GM12878 (cell line): ENCODE measurements at regions not wholly inside any gene's neighbourhood (a gene's known extent, or its start where the extent isn't known, plus 50 kb on each side); places are given as distances from the start of the nearest gene placed in this dataset.
A peak's percentile ranks its signal among the peaks of the same experiment; 100 is the strongest.

ENCODE experiments used
- BMI1 ChIP-seq: fragments of 450-650 bp; IDR thresholded peaks from 2 replicates; pipeline ENCODE4 v1.6.1; 2016; ENCODE audit warnings: mild to moderate bottlenecking, moderate library complexity, borderline replicate concordance
- CHD2 ChIP-seq: IDR thresholded peaks from 2 replicates; pipeline ENCODE4 v1.6.1; 2011; ENCODE audit warnings: low read depth, low read length, improper control_type of control experiment, borderline replicate concordance
- CHD4 ChIP-seq: fragments of 200-600 bp; sonication (generic); IDR thresholded peaks from 2 replicates; pipeline ENCODE4 v1.6.1; 2016; ENCODE audit warnings: mild to moderate bottlenecking
- DPF2 ChIP-seq: fragments of 450-650 bp; IDR thresholded peaks from 2 replicates; pipeline ENCODE4 v1.6.1; 2017; ENCODE audit warnings: mild to moderate bottlenecking
- EED ChIP-seq: sonication (generic); IDR thresholded peaks from 2 replicates; pipeline ENCODE4 v1.6.1; 2016; ENCODE audit warnings: antibody characterized with exemption, low read depth
- HDAC2 ChIP-seq: fragments of 200-600 bp; sonication (generic); IDR thresholded peaks from 2 replicates; pipeline ENCODE4 v1.6.1; 2017
- IKZF1 ChIP-seq: fragments of 450-650 bp; conservative IDR thresholded peaks from 2 replicates; pipeline ENCODE4 v1.6.1; 2017; ENCODE audit warnings: antibody characterized with exemption, mild to moderate bottlenecking
- JUND ChIP-seq: IDR thresholded peaks from 2 replicates; pipeline ENCODE4 v1.6.1; 2012; ENCODE audit warnings: low read depth, mild to moderate bottlenecking, low read length, improper control_type of control experiment, moderate library complexity
- KDM1A ChIP-seq: fragments of 200-600 bp; sonication (generic); IDR thresholded peaks from 2 replicates; pipeline ENCODE4 v1.6.1; 2016; ENCODE audit warnings: borderline replicate concordance
- NR2C2 ChIP-seq: IDR thresholded peaks from 2 replicates; pipeline ENCODE4 v1.6.1; 2011; ENCODE audit warnings: borderline replicate concordance, low read depth; ENCODE audit not compliant: control insufficient read depth, insufficient read length
- PML ChIP-seq: IDR thresholded peaks from 2 replicates; pipeline ENCODE4 v1.6.1; 2012; ENCODE audit warnings: low read length, inconsistent platforms
- POLR2AphosphoS5 ChIP-seq: IDR thresholded peaks from 2 replicates; pipeline ENCODE4 v1.6.1; 2011; ENCODE audit warnings: mild to moderate bottlenecking, low read length, inconsistent platforms
- PRDM15 ChIP-seq: fragments of 450-650 bp; formaldehyde crosslinking; IDR thresholded peaks from 2 replicates; pipeline ENCODE4 v1.4.0; 2020; ENCODE audit warnings: mild to moderate bottlenecking, moderate library complexity
- RAD21 ChIP-seq: IDR thresholded peaks from 2 replicates; pipeline ENCODE4 v1.6.1; 2011; ENCODE audit warnings: mild to moderate bottlenecking, low read depth, low read length, moderate library complexity; ENCODE audit not compliant: insufficient read depth
- SREBF2 ChIP-seq: IDR thresholded peaks from 2 replicates; pipeline ENCODE4 v1.6.1; 2012; ENCODE audit warnings: mild to moderate bottlenecking, low read length
- SUZ12 ChIP-seq: fragments of 200-600 bp; sonication (generic); IDR thresholded peaks from one replicate; pipeline ENCODE4 v1.6.1; 2018; ENCODE audit warnings: antibody characterized with exemption, mild to moderate bottlenecking; ENCODE audit not compliant: unreplicated experiment
- TBL1XR1 ChIP-seq: IDR thresholded peaks from 2 replicates; pipeline ENCODE4 v1.6.1; 2012; ENCODE audit warnings: low read depth, low read length, improper control_type of control experiment
- TF ChIP-seq, protein P1 (sequence below): IDR thresholded peaks from 2 replicates; pipeline ENCODE4 v1.6.1; 2011; ENCODE audit warnings: low read depth, mild to moderate bottlenecking, low read length, moderate library complexity, borderline replicate concordance; ENCODE audit errors: extremely low read depth
- TF ChIP-seq, protein P2 (sequence below): fragments of 450-650 bp; IDR thresholded peaks from 2 replicates; pipeline ENCODE4 v1.6.1; 2017; ENCODE audit warnings: mild to moderate bottlenecking
- TF ChIP-seq, protein P3 (sequence below): fragments of 450-650 bp; IDR thresholded peaks from 2 replicates; pipeline ENCODE4 v1.6.1; 2017; ENCODE audit warnings: mild to moderate bottlenecking, moderate library complexity

GRCh38 chr17:77834170-77835115 lies 124.1 kb upstream of the TNRC6C start (continued):
- no peak for TF ChIP-seq PRDM15
- no peak for TF ChIP-seq PML
- TF ChIP-seq EED = no peak
- TF ChIP-seq KDM1A = no peak
- TF ChIP-seq CHD4 = no peak
- no peak for TF ChIP-seq HDAC2
- TF ChIP-seq CHD2 = no peak
- 0 out of 2 replicates have a peak, but pooled peaks have one; percentile 38 for TF ChIP-seq JUND
- peak; percentile 42; the same call in 1 of the 2 replicates for TF ChIP-seq IKZF1
- TF ChIP-seq, protein P1, sequence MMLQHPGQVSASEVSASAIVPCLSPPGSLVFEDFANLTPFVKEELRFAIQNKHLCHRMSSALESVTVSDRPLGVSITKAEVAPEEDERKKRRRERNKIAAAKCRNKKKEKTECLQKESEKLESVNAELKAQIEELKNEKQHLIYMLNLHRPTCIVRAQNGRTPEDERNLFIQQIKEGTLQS = no peak
- TF ChIP-seq SUZ12 = no peak
- no peak for TF ChIP-seq TBL1XR1
- TF ChIP-seq NR2C2 = no peak
- TF ChIP-seq BMI1 = no peak
- peak; percentile 46; the same call in 1 of the 2 replicates for TF ChIP-seq DPF2
- no peak for TF ChIP-seq POLR2AphosphoS5
- no peak for TF ChIP-seq SREBF2
- TF ChIP-seq, protein P2, sequence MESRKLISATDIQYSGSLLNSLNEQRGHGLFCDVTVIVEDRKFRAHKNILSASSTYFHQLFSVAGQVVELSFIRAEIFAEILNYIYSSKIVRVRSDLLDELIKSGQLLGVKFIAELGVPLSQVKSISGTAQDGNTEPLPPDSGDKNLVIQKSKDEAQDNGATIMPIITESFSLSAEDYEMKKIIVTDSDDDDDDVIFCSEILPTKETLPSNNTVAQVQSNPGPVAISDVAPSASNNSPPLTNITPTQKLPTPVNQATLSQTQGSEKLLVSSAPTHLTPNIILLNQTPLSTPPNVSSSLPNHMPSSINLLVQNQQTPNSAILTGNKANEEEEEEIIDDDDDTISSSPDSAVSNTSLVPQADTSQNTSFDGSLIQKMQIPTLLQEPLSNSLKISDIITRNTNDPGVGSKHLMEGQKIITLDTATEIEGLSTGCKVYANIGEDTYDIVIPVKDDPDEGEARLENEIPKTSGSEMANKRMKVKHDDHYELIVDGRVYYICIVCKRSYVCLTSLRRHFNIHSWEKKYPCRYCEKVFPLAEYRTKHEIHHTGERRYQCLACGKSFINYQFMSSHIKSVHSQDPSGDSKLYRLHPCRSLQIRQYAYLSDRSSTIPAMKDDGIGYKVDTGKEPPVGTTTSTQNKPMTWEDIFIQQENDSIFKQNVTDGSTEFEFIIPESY = no peak
- TF ChIP-seq, protein P3, sequence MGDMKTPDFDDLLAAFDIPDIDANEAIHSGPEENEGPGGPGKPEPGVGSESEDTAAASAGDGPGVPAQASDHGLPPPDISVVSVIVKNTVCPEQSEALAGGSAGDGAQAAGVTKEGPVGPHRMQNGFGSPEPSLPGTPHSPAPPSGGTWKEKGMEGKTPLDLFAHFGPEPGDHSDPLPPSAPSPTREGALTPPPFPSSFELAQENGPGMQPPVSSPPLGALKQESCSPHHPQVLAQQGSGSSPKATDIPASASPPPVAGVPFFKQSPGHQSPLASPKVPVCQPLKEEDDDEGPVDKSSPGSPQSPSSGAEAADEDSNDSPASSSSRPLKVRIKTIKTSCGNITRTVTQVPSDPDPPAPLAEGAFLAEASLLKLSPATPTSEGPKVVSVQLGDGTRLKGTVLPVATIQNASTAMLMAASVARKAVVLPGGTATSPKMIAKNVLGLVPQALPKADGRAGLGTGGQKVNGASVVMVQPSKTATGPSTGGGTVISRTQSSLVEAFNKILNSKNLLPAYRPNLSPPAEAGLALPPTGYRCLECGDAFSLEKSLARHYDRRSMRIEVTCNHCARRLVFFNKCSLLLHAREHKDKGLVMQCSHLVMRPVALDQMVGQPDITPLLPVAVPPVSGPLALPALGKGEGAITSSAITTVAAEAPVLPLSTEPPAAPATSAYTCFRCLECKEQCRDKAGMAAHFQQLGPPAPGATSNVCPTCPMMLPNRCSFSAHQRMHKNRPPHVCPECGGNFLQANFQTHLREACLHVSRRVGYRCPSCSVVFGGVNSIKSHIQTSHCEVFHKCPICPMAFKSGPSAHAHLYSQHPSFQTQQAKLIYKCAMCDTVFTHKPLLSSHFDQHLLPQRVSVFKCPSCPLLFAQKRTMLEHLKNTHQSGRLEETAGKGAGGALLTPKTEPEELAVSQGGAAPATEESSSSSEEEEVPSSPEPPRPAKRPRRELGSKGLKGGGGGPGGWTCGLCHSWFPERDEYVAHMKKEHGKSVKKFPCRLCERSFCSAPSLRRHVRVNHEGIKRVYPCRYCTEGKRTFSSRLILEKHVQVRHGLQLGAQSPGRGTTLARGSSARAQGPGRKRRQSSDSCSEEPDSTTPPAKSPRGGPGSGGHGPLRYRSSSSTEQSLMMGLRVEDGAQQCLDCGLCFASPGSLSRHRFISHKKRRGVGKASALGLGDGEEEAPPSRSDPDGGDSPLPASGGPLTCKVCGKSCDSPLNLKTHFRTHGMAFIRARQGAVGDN = 0 out of 2 replicates have a peak, but pooled peaks have one; percentile 51
- no peak for TF ChIP-seq RAD21
